GM12878 (cell line): ENCODE measurements at regions not wholly inside any gene's neighbourhood (a gene's known extent, or its start where the extent isn't known, plus 50 kb on each side); places are given as distances from the start of the nearest gene placed in this dataset.

Experiments
- ATAC-seq: fragments of 200-7000 bp; cut with Tn5 transposase; 3 replicates; pipeline ENCODE4 v1.9.1; 2020; ENCODE audit warnings: mild to moderate bottlenecking, moderate library complexity
- BruUV-seq: library from RNA; stranded (reverse); fragments of 400-500 nt; replicated peaks from 2 replicates; lab custom pipeline; 2021; lab: Mats Ljungman, UMichigan
- CTCF ChIA-PET: fragments of 300-600 bp; sonication (Branson Sonifier 250); formaldehyde crosslinking; extraction: SDS; loops from one replicate; lab custom pipeline; 2021; ENCODE audit warnings: inconsistent platforms; lab: Yijun Ruan, JAX
- POLR2A ChIA-PET: fragments of 350-600 bp; formaldehyde crosslinking; extraction: SDS; loops from one replicate; lab custom pipeline; 2021; ENCODE audit warnings: inconsistent platforms; lab: Charles Lee
- RAD21 ChIA-PET: fragments of 300-600 bp; sonication (Branson Sonifier 250); formaldehyde crosslinking; loops from one replicate; lab custom pipeline; 2023; ENCODE audit warnings: antibody characterized with exemption; ENCODE audit not compliant: unreplicated experiment; lab: Charles Lee
- SMC1A ChIA-PET: fragments of 300-600 bp; sonication (Branson Sonifier 250); formaldehyde crosslinking; loops from one replicate; lab custom pipeline; 2023; ENCODE audit not compliant: unreplicated experiment, uncharacterized antibody; lab: Charles Lee
- DNase-seq: peaks from one replicate; pipeline ENCODE4 v3.0.0-alpha.2; 2011; ENCODE audit warnings: low read depth, low spot score
- FAIRE-seq: peaks from 3 replicates; lab custom pipeline; 2011; peaks lifted over from hg19 to GRCh38; lab: Jason Lieb, UNC
- H2AFZ ChIP-seq: 2 replicates; pipeline ENCODE4 v1.6.0; 2011; ENCODE audit warnings: low read depth, low read length, control low read depth; ENCODE audit not compliant: control insufficient read depth
- H3K27ac ChIP-seq: 2 replicates; pipeline ENCODE4 v1.5.1; 2011; ENCODE audit warnings: control low read depth; ENCODE audit not compliant: control insufficient read depth, insufficient read depth
- H3K27me3 ChIP-seq, 2 experiments: replicated peaks in 1 of 2; 2 replicates each; pipeline versions ENCODE4 v1.6.0 to v1.6.1; 2011; ENCODE audit warnings: low read length in 1 of 2; ENCODE audit not compliant: control insufficient read depth in 2 of 2, insufficient read depth in 2 of 2
- H3K36me3 ChIP-seq, 2 experiments: 2 replicates each; pipeline ENCODE4 v1.5.1; 2011; ENCODE audit warnings: low read length in 1 of 2; ENCODE audit not compliant: control insufficient read depth in 2 of 2, insufficient read depth in 2 of 2
- H3K4me1 ChIP-seq: 2 replicates; pipeline ENCODE4 v1.6.1; 2011; ENCODE audit warnings: mild to moderate bottlenecking, low read length, moderate library complexity, mixed read lengths; ENCODE audit not compliant: control insufficient read depth, insufficient read depth
- H3K4me2 ChIP-seq: 2 replicates; pipeline ENCODE4 v1.6.0; 2011; ENCODE audit warnings: control low read depth; ENCODE audit not compliant: control insufficient read depth, insufficient read depth
- H3K4me3 ChIP-seq: fragments of 200-600 bp; sonication (generic); 2 replicates; pipeline ENCODE4 v1.5.1; 2016
- H3K79me2 ChIP-seq: 2 replicates; pipeline ENCODE4 v1.6.0; 2011; ENCODE audit warnings: low read length; ENCODE audit not compliant: control insufficient read depth, insufficient read depth
- H3K9ac ChIP-seq: 2 replicates; pipeline ENCODE4 v1.8.0; 2011; ENCODE audit warnings: low read length, control low read depth, mixed read lengths; ENCODE audit not compliant: control insufficient read depth, insufficient read depth
- H3K9me3 ChIP-seq: replicated peaks from 3 replicates; pipeline ENCODE4 v1.5.1; 2011; ENCODE audit warnings: mild to moderate bottlenecking, low read length; ENCODE audit not compliant: control insufficient read depth, insufficient read depth
- H4K20me1 ChIP-seq: 2 replicates; pipeline ENCODE4 v1.6.0; 2011; ENCODE audit not compliant: control insufficient read depth, insufficient read depth
- BCL11A ChIP-seq: IDR thresholded peaks from 2 replicates; pipeline ENCODE4 v1.6.1; 2011; ENCODE audit warnings: low read depth, low read length
- CBFB ChIP-seq: IDR thresholded peaks from 2 replicates; pipeline ENCODE4 v1.6.1; 2016; ENCODE audit warnings: antibody characterized with exemption, low read depth
- CEBPB ChIP-seq, 2 experiments: fragments of 150-350 bp in 1 of 2; IDR thresholded peaks; 2 replicates each; pipeline ENCODE4 v1.6.1; 2012 to 2014; ENCODE audit warnings: low read depth in 2 of 2, low read length in 2 of 2, borderline replicate concordance in 1 of 2, inconsistent platforms in 1 of 2
- CHD2 ChIP-seq: IDR thresholded peaks from 2 replicates; pipeline ENCODE4 v1.6.1; 2011; ENCODE audit warnings: low read depth, low read length, improper control_type of control experiment, borderline replicate concordance
- CREM ChIP-seq: IDR thresholded peaks from 2 replicates; pipeline ENCODE4 v1.6.1; 2014; ENCODE audit warnings: antibody characterized with exemption, low read depth
- CTCF ChIP-seq, 3 experiments: IDR thresholded peaks in 2 of 3; conservative IDR thresholded peaks in 1 of 3; 2 replicates each; pipeline ENCODE4 v1.5.1; 2011; ENCODE audit warnings: low read depth in 3 of 3, low read length in 3 of 3, mild to moderate bottlenecking in 3 of 3, control low read depth in 2 of 3, moderate library complexity in 2 of 3, inconsistent platforms in 1 of 3, mixed read lengths in 1 of 3; ENCODE audit not compliant: control insufficient read depth in 2 of 3, insufficient read depth in 1 of 3; ENCODE audit errors: extremely low read depth in 1 of 3
- HDAC6 ChIP-seq: fragments of 200-600 bp; sonication (generic); IDR thresholded peaks from one replicate; pipeline ENCODE4 v1.8.0; 2017; ENCODE audit warnings: antibody characterized with exemption; ENCODE audit not compliant: unreplicated experiment
- IRF3 ChIP-seq: fragments of 450-650 bp; IDR thresholded peaks from 2 replicates; pipeline ENCODE4 v1.6.1; 2014; ENCODE audit warnings: mild to moderate bottlenecking
- KAT2A ChIP-seq: conservative IDR thresholded peaks from 2 replicates; pipeline ENCODE4 v1.6.1; 2011; ENCODE audit warnings: low read depth, low read length; ENCODE audit not compliant: control insufficient read depth
- MTA3 ChIP-seq: IDR thresholded peaks from 2 replicates; pipeline ENCODE4 v1.6.1; 2012; ENCODE audit warnings: low read length, inconsistent platforms, borderline replicate concordance
- NR2C2 ChIP-seq: IDR thresholded peaks from 2 replicates; pipeline ENCODE4 v1.6.1; 2011; ENCODE audit warnings: borderline replicate concordance, low read depth; ENCODE audit not compliant: control insufficient read depth, insufficient read length
- RUNX3 ChIP-seq: IDR thresholded peaks from 2 replicates; pipeline ENCODE4 v1.6.1; 2012; ENCODE audit warnings: low read length, inconsistent platforms
- SPI1 ChIP-seq: IDR thresholded peaks from 2 replicates; pipeline ENCODE4 v1.6.1; 2011; ENCODE audit warnings: low read depth, mild to moderate bottlenecking, low read length, moderate library complexity, borderline replicate concordance; ENCODE audit not compliant: insufficient read depth
- WRNIP1 ChIP-seq: IDR thresholded peaks from 2 replicates; pipeline ENCODE4 v1.6.1; 2011; ENCODE audit warnings: low read depth, low read length, improper control_type of control experiment, borderline replicate concordance
- ZBTB33 ChIP-seq: fragments of 450-650 bp; IDR thresholded peaks from 2 replicates; pipeline ENCODE4 v1.6.1; 2017; ENCODE audit warnings: mild to moderate bottlenecking
- WGBS: methylation state at CpG from one replicate; pipeline ENCODE4 v1.1.6; 2016; ENCODE audit warnings: low lambda C conversion rate; ENCODE audit not compliant: insufficient replicate concordance, insufficient coverage; ENCODE audit errors: missing lambda C conversion rate; 5-methylcytosine and 5-hydroxymethylcytosine counted together
- in situ Hi-C: fragments of 300-500 bp; cut with MboI; formaldehyde crosslinking; loops from 9 replicates; pipeline ENCODE4 v1.14.3; 2018; ENCODE audit warnings: mixed read lengths
- intact Hi-C: fragments of 100-400 bp; cut with micrococcal nuclease; formaldehyde crosslinking; loops from one replicate; pipeline ENCODE4 v1.14.2; 2022; ENCODE audit not compliant: unreplicated experiment
- TF ChIP-seq, protein P1 (sequence below): IDR thresholded peaks from 2 replicates; pipeline ENCODE4 v1.6.1; 2012; ENCODE audit warnings: low read depth, low read length, improper control_type of control experiment

- POLR2A ChIA-PET, result no interaction called here
- Histone ChIP-seq H2AFZ (no peak overlapping the region), H3K79me2 (no peaks in the 10 kb centered on the region), H3K36me3 (no peaks in the 10 kb centered on the region), H3K27ac (no peak overlapping the region), H3K9ac (no peak overlapping the region), H3K27me3 (no peaks in the 10 kb centered on the region; a peak in 1 of 4 replicates), H3K4me1 (no peaks in the 10 kb centered on the region), H3K4me2 (no peak overlapping the region), H3K9me3 (no peaks in the 10 kb centered on the region), H4K20me1 (no peaks in the 10 kb centered on the region), H3K4me3 (no peak overlapping the region)
- RAD21 ChIA-PET, result no interaction called here
- no peak for FAIRE-seq
- CTCF ChIA-PET, result no interaction called here
- in situ Hi-C loops (no loop called here), intact Hi-C loops (no loop called here)
- ATAC-seq, result no peak
- DNase-seq, result no peak
- 29% methylated on average over 1 of the region's 1 CpG for WGBS
- BruUV-seq, result no TSS peak
- SMC1A ChIA-PET, result no interaction called here
- no peak for TF ChIP-seq CBFB
- TF ChIP-seq CTCF (IDR thresholded peaks at IDR 0.05 in 2 of 3, conservative IDR thresholded peaks at IDR 0.05 in 1 of 3; ENCODE audit: control insufficient read depth in 2 of 3, extremely low read depth in 1 of 3, insufficient read depth in 1 of 3, low read depth in 3 of 3, low read length in 3 of 3), result no peak
- no peak for TF ChIP-seq MTA3
- TF ChIP-seq BCL11A, result no peak
- TF ChIP-seq ZBTB33, result no peak
- no peak for TF ChIP-seq SPI1
- TF ChIP-seq CEBPB (IDR thresholded peaks at IDR 0.05; ENCODE audit: borderline replicate concordance in 1 of 2, low read depth in 2 of 2, low read length in 2 of 2), result no peak
- no peak for TF ChIP-seq RUNX3
- no peak for TF ChIP-seq KAT2A
- no peak for TF ChIP-seq CHD2
- TF ChIP-seq NR2C2, result no peak
- TF ChIP-seq CREM, result no peak
- TF ChIP-seq IRF3, result no peak
- TF ChIP-seq WRNIP1, result no peak
- TF ChIP-seq HDAC6, result no peak
- TF ChIP-seq, protein P1, sequence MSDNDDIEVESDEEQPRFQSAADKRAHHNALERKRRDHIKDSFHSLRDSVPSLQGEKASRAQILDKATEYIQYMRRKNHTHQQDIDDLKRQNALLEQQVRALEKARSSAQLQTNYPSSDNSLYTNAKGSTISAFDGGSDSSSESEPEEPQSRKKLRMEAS, result no peak
Observed at GRCh38 chr2:175844169-175844568, 157.9 kb downstream of the LNPK start.
